Esophagus muscularis mucosa (tissue), 4 donors: ENCODE measurements at regions not wholly inside any gene's neighbourhood (a gene's known extent, or its start where the extent isn't known, plus 50 kb on each side); places are given as distances from the start of the nearest gene placed in this dataset.

Source experiments
- EP300 ChIP-seq: sonication (generic); formaldehyde crosslinking; IDR thresholded peaks from one replicate; pipeline ENCODE4 v1.6.1; 2017; ENCODE audit warnings: antibody characterized with exemption
- POLR2A ChIP-seq: fragments of 450-650 bp; IDR thresholded peaks from one replicate; pipeline ENCODE4 v1.6.1; 2017; ENCODE audit warnings: antibody characterized with exemption, moderate library complexity, mild to moderate bottlenecking, low read depth
- POLR2AphosphoS5 ChIP-seq, 2 donors: sonication (generic); formaldehyde crosslinking; IDR thresholded peaks; one replicate each; pipeline ENCODE4 v1.6.1; 2017; ENCODE audit warnings: antibody characterized with exemption in 2 of 2
- TF ChIP-seq, protein P1 (sequence below), 3 experiments: fragments of 200-600 bp in 2 of 3; fragments of 450-650 bp in 1 of 3; sonication (generic) in 2 of 3; IDR thresholded peaks; one replicate each; pipeline ENCODE4 v1.5.1; 2017 to 2019; ENCODE audit warnings: antibody characterized with exemption in 3 of 3, mild to moderate bottlenecking in 2 of 3, moderate library complexity in 1 of 3

GRCh38 chr18:61658431-61658830 lies 234.4 kb downstream of the RNF152 start:
- TF ChIP-seq, protein P1, sequence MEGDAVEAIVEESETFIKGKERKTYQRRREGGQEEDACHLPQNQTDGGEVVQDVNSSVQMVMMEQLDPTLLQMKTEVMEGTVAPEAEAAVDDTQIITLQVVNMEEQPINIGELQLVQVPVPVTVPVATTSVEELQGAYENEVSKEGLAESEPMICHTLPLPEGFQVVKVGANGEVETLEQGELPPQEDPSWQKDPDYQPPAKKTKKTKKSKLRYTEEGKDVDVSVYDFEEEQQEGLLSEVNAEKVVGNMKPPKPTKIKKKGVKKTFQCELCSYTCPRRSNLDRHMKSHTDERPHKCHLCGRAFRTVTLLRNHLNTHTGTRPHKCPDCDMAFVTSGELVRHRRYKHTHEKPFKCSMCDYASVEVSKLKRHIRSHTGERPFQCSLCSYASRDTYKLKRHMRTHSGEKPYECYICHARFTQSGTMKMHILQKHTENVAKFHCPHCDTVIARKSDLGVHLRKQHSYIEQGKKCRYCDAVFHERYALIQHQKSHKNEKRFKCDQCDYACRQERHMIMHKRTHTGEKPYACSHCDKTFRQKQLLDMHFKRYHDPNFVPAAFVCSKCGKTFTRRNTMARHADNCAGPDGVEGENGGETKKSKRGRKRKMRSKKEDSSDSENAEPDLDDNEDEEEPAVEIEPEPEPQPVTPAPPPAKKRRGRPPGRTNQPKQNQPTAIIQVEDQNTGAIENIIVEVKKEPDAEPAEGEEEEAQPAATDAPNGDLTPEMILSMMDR (IDR thresholded peaks at IDR 0.05): no peak
- TF ChIP-seq EP300: no peak
- TF ChIP-seq POLR2A: no peak
- no peak for TF ChIP-seq POLR2AphosphoS5 (IDR thresholded peaks at IDR 0.05)
